ENCODE measurements at regions not wholly inside any gene's neighbourhood (a gene's known extent, or its start where the extent isn't known, plus 50 kb on each side); places are given as distances from the start of the nearest gene placed in this dataset.

DNA sequence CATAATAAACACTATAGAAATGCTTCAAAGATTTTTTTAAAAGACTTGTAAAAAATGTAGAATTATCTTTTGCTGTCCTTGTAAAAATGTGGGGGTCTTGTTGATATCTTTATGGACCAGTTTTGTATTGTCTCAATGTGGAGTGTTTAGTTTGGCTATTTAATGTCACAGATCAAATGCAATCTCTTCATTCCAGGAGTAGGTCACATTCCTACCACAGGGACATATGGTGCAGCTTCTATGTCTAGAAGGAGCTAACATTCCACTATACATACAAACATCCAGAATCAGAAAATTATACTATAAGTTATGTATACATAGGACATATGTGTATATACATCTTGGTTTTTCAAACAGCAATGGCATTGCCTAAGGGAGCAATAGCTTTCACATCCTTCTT lies 345.7 kb downstream of the BMP4 start:
- no peak for DNase-seq (ENCODE audit: low spot score)

DNA sequence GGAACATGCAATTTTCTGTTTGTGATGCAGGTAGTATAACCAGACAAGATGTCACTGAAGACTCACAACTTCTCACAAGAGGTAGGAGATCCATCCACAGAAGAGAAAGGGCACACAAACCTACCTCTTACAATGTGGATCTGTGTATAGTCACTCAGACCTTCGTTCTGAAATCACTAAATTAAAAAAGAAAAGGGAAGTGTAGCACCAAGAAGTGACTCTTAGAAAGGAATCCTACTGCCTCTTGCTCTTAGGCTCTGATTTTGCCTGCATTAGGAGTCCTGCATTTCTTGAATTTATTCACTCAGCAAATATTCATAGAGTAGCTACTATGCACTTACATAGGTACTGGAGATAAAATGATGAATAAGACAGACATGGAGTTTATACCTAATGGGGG lies 347.6 kb downstream of the BMP4 start:
- DNase-seq (ENCODE audit: low spot score): no peak

DNA sequence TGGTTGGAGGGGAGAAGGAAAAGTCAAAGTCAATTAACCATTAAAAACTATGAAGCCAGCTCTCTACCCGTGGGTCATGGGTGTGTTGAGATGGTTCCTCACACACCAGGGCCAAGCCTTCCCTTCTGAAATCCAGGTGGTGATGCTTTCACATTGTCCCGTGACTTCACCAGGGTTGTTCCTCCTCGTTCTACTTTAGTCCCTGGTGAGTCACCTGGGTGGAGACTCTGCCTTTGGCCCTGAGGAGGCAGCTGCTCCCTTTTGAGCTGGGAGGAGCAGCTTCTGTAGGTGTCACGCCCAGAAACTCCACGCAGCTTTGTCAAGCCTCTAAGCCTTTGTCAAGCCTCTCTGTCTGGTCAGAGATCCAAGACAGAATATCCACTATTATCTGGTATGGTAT lies 348.3 kb downstream of the BMP4 start:
- DNase-seq (ENCODE audit: low spot score): peak; percentile 55

DNA sequence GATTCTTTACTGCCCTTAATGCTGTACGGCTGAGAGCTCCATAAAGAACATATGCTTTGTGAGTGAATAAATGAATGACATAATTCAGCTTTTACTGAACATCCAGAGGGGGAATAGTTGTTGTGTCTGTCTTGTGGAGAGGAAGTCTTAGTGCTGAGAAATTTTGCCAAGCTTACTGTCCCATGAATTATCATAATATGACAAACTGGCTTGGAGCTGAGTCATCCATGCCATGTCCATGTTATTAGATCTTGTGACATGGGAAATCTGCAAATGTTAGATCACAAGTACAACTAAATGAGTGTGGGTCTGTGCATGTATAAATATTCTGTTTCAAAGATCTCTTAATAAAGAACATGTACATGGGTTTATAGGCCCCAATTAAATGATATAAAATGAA lies 350.4 kb downstream of the BMP4 start:
- DNase-seq (ENCODE audit: low spot score): no peak

DNA sequence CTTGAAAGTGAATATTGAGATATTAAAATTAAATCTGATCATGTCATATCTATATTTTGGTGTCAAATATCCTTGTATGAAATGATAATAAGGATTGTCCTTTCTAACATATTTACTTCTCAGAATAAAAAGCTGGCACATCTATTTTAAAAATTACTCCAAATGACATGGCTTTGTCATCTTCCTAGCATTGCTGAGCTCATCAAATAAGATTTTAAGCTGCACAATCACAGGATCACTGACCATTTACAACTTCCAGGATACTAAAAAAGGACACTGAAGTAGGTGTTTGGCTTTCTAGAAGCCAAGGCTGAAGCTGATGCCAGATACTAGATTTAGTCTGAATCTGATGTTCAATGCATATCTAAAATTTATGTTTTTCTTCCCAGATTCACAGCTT lies 351.1 kb downstream of the BMP4 start:
- no peak for DNase-seq (ENCODE audit: low spot score)

DNA sequence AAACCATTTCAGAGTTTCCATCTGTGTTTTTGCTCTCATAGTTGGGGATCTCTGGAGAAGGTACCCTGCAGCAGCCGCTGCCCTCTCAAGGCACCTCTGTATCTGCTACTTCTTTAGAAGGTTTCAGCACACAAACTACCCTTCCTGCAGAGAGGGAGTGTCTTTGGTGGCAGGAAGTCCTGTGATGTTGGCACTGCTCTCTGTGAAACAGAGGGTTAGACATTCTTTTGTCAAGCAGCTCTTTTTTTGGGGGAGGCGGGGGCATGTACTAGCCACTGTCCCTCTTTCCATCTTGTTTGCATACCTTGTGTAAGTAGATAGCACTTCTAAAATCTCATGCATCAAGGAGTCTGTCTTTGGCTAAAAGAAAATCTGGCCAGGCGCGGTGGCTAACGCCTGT lies 352.6 kb downstream of the BMP4 start:
- DNase-seq (ENCODE audit: low spot score): no peak

DNA sequence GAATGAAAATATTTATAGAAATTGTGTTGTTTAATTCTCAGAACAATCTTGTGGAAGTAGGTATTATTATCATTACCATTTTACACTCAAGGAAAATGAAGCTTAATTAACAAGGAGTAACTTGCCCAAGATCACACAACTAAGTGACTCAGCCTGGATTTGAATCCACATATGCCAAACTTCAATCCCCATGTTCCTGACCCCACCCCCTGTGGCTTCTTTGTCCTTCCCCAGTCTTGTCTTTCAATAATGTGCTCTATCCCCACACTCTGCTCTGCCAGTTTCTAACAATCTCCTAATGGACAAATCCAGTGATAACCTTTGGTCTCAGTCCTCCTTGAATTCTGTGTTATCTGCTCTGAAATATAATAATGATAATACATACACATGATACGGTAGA lies 355.2 kb downstream of the BMP4 start:
- no peak for DNase-seq (ENCODE audit: low spot score)

DNA sequence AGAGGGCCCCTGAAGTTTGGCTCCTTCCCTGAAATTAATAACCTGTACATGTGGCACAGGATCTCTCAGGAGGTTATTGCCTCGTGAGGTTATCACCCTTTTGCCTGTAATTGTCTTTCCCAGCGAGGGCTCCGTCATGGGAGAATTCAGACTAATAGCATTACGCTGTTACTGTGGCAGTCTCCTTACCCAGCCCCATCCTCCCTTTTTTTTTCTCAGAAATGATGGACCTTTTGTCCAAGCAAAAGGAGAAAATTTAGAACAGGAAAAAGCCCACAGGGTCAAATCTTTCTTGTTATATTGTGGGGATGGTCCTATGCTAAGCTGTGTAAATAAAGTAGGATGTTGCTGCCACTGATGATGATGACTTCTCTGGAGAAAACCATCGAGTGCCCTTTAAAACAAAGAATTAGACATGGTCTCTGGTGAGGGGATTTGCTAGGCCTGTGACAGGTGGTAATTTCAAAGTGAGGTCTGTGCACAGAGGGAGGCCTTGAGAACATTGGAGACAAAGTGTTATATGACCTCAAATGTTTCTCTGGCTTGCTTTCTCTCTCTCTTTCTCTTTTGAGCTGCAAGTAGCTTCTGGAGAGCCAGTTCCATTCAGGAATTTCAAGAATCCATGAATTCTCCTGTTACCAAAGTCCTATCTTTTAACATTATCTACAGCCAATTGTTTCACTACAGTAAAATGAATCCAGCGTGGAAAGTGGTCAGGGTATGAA lies 357.2 kb downstream of the BMP4 start:
- DNase-seq (ENCODE audit: low spot score): no peak

DNA sequence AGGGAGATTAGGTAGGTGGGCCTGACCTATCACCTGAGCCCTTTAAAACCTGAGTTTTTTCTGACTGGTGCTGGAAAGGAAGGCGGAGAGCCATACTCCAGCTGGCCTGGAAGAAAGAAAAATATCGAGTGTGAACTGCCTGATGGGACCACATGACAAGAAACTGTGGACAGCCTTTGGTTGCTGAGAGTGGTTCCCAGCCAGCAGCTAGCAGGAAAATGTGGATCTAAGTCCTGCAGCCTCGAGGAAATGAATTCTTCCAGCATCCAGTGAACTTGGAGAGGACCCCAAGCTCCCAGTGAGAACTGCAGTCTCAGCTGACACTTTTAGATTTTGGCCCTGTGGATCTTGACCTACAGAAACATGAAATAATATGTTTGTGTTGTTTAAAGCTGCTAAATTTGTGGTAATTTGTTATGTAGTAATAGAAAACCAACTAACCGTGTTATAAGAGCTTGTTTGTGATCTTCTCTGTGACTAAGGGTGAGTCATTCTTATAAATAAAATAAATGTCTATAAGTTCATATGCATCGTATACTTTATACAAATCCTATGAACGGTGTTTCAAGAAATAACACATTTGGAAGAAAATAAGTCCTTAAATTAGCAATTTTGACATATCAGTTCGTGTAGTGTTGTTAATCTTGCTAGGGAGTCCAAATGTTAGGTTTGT lies 359.6 kb downstream of the BMP4 start:
- no peak for DNase-seq (ENCODE audit: low spot score)

DNA sequence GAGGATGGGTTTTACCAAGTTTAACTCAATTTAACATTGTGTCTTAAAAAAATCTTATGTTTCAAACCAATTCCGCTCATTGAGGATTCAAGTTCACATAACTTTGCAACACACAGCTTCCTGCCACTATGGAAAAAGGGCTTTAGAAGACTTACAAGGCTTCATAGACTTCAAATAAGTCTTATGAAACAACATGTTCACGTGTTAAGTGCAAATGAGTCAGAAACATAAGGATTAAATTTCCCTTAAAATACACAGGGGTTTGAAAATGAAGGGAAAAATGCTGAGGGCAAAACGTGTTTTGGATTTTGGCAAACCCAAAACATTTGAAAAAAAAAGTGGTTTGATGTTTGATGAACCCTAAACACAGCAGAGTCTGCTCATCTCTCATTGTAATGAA lies 364.8 kb downstream of the BMP4 start:
- no peak for DNase-seq (ENCODE audit: low spot score)

DNA sequence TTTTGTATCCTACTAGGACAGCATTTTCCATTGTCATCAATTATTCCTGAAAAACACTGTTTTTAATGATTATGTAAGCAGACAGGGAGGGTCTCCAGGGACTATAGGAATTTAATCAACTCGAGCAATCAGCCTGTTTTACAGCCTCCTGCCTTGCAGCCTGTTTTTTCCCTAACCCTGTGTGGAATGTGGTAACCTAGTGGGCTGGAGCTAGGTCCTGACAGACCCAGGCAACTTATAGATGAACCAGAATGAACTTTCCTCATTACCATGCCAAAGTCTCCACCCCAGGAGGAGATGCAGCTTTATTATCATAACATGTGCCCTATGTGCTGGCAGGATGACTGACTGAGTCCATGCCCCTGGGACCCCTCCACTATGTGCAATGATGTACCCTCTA lies 375.1 kb downstream of the BMP4 start:
- DNase-seq (ENCODE audit: low spot score): no peak

DNA sequence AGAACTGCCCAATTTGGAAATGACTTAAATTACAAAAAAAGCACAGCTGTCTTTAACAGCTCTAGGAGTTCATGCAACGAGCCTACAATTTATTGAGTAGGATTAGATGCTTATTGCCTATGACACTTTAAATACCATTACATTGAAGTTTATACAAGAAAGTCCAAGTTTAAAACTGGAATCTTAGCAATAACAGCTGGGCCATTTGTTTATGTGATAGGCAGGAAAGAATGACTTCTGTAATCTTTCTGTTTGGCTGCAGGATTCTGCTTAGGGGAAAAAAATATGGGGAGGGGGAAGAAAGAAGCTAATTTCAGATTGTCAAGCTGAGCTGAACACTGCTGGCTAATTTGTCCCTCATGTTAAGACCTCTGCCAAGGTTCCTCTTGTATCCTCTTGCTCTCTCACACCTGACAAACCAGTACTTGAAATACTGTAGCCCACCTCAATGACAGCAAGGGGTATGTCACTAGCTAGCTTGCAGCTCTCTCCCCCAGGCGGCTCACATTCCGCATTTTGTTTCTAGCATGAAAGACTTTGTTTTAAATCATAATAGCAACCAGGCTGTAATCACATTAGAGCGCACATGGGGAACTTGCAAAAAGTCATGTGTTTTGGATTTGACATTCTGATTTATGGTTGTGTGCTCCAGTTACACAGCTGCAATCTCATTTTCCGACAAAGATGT lies 384.8 kb downstream of the BMP4 start:
- DNase-seq (ENCODE audit: low spot score): no peak

DNA sequence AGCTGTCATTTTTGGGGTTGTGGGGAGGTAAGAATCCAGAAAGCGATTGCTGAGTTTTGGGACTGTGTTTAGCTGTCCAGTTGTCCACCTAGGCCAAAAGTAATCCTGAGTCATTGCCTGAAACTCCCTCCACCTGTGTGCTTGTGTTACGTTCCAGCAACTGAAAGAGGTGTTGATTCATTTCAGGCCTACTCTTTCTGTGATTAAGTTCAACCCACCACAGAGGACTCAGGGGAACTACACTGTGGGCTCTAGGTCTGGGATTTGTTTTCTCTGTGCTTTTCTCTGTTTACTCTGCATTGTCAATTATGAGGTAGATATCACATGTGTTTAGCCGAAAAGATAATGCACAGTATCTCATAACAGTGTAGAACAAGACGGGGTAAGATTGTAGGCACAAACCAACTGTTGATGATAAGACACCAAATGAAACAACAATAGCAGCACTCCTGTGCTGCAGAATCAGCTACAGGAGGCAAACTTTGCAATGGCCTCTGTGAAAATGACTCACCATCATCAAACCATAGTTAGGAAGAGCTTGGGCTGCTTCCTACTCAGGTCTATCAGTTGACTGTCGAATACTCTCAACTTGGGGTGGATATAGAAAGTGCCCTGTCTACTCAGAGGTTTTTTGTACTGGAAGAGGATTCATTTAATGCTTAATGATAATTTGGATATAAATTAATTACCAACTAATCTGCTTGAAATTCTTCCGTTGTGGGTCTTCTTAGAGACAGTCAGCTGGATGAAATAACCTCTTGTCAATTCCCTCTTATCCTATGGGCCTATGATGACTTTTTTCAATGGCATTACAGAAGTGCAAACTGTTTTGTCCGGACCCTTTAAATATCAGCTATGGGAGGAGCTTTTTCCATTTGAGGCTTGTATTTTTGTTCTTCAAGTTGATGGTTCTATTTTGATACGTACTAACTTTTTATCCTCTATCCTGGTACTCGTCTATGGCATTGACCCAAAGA lies 385.9 kb downstream of the BMP4 start:
- no peak for DNase-seq (ENCODE audit: low spot score)

DNA sequence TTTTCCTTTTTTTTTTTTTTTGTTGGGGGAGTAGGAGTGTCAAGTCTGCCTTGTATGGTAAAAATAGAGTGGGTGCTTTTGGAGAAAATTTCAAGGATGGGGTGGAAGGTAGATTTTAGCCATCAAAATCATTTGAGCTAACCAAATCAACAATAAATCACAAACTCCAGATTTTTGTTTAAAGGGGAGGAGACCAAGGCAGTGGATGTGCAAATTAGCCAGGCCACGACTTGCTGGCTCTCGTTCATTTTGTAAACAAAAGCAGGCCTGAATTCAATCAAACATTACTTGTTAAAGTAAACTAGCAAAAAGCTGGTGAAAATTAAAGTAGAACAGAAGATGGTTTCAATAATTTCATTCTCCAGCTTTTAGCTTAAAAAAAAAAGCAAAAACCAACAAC lies 387.2 kb downstream of the BMP4 start:
- DNase-seq (ENCODE audit: low spot score): no peak

DNA sequence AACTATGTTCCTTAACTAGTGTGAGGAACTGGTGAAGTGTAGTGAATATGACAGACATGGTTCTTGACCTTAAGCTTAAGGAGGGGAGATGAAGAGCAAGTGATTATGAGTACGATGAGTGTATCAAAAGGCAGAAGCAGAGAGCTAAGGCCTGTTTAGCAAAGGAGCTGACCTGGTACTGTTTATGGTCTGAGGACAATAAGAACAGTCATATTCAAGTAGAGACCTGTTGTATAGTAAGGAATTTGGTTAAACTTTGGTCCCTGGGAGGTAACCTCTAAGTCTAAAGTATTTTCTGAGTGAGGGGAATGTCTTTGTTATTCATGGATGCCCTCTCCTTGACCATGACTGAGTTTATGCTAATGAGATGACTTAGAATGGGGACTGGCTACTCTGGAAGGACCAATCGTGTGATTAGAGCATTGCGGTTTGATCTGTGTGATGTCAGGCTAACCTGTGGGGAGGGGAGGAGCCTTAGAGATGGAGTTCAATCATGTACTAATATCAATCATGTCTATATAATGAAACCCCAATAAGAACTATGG lies 389.3 kb downstream of the BMP4 start:
- DNase-seq (ENCODE audit: low spot score): no peak

DNA sequence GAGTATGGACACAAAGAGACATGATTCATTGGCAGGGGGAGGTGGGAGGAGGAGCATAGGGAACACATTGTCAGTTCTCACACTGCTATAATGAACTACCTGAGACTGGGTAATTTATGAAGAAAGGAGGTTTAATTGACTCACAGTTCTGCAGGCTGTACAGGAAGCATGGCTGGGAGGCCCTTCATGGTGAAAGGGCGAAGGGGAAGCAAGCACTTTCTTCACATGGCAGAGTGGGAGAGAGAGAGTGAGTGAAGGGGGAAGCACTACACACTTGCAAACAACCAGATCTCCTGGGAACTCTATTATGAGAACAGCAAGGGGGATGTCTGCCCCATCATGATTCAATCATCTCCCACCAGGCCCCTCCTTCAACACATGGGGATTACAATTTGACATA lies 391.8 kb downstream of the BMP4 start:
- no peak for DNase-seq (ENCODE audit: low spot score)

DNA sequence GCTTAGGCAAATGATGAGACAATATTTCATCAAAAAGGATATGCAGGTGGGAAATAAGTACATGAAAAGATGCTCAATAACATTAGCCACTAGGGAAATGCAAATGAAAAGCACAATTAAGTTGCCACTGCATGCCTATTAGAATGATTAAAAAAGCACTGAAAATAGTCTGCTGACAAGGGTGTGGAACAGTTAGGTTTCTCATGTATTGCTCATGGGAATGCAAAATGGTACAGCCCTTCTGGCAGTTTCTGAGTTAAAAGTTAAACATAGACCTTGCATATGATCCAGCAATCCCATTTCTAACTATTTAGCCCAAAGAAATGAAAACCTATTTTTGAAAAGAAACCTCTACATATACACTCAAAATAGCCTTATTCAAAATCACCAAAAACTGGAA lies 393.0 kb downstream of the BMP4 start:
- no peak for DNase-seq (ENCODE audit: low spot score)

DNA sequence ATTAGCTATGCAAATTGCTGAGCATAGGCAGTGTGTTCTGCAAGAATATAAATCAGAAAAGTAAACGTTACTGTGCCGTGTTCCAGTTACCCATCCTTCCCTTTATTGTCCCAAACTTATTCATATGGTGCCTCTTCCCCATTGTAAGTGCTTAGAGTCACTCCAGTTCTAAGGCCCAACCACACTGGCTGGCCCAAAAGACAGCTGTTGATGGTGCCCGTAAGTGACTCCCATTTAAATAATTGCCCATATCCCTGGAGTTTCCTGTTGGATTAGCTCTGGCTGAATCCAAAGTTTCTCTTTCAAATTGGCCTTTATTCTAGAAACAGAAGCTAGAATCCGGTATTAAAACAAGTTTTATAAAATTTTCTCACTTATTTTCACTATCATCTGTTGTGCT lies 400.1 kb upstream of the DDHD1 start:
- DNase-seq (ENCODE audit: low spot score): no peak

DNA sequence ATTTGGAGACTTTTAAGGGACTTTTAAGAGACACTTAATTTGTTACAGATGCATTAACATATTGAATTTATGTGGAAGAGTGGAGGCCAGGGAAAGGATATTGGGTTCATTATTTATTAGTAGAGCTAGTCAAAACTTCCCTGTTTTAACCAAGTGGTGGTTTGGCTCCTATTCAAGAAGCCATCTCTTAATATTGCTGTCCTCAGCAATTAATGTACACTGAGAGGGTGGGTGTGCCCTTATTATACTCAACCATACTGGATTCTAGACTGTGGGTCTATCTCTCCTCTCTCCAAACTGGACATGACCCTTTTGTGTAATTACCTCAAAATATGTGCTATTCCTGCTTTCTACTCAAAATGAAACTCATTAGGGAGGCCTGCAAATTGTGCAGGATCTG lies 398.7 kb upstream of the DDHD1 start:
- no peak for DNase-seq (ENCODE audit: low spot score)

DNA sequence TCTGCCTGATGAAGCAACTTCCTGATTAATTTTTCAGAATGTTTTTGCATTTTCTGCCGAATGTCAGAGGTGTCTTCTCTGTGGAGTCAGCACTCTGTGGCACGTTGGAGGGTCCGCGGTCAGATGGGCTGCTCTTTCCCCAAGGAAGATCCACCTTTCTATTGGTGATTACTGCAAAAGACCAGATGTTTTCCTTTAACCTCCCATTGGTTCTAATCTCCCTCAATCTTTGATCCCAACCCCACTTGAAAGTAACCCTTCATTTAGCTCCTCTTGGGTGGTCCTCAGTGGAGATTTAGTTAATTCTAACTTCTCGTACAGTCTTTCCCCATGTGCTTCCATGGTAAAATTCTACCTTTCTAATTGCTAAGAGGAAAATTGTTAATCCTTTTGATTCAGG lies 397.7 kb upstream of the DDHD1 start:
- DNase-seq (ENCODE audit: low spot score): no peak

DNA sequence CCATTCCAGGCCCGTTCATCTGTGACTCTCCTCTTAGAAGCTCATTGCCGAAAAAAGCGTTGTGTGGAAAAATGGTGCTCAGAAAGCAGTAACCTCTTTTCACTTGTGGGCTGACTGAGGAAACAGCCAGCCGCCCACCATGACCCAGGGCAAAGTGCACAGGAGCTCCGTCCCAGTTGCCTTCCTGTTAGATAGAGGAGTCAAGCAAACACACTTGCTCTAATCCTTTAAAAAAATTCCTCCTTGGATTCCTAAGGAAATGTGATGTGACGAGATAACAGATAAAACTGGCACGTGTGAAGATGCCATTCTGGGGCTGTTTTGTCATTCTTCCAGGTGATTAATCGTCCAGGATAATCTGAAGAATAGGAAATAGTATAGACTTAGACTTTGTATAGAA lies 396.8 kb upstream of the DDHD1 start:
- no peak for DNase-seq (ENCODE audit: low spot score)

DNA sequence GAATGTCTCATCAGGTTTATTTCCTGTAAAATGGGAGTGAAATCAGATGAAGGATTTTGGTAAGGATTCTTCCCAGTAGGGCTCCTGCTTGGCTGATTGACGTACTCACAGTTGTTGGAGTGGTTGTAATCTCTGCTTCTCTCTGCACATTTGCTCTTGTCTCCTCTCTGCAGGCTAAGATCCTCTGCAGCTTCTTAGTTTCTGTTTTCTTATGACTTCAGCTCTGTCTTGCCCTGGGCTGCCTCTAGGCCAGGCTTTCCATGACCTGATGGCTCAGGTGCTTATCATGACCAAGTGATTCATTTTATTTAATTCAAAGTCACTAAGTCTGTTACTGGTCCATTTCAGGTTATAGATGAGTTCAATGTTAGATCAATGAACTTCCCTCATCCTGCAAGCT lies 394.5 kb upstream of the DDHD1 start:
- no peak for DNase-seq (ENCODE audit: low spot score)

Data from mucosa of gallbladder (tissue), 1 donor.